ENCODE measurements at regions not wholly inside any gene's neighbourhood (a gene's known extent, or its start where the extent isn't known, plus 50 kb on each side); places are given as distances from the start of the nearest gene placed in this dataset.

DNA sequence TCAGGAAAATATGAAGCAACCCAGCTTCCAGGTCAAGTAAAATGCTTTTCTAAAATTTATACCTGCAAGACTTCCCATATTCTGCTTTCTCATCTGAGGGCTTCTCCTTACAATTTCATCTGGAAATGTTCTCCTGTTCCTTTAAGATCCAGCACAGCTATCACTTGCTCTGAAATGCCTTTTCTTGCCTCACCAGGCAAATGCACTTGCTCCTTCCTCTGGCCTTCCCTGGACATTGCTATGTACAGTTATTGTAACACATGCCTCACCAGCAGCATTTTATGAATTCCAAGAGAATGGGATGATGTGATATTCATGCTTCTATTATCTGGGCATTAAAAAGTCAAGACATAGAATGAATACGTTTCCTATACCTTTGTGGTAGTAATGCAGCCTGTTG is 842.1 kb upstream of the INTU start:
- H3K9me3 ChIP-seq (ENCODE audit: control insufficient read depth in 4 of 4, low read length in 3 of 4): no peaks in the 10 kb centered on the region
- no peaks in the 10 kb centered on the region for H3K4me1 ChIP-seq (ENCODE audit: control insufficient read depth in 4 of 4, insufficient read depth in 4 of 4, low read length in 3 of 4)
- H3K27me3 ChIP-seq (ENCODE audit: control insufficient read depth in 4 of 4, insufficient read depth in 4 of 4, low read length in 3 of 4): no peaks in the 10 kb centered on the region
- H3K4me3 ChIP-seq (ENCODE audit: low read depth in 1 of 3, low read length in 3 of 3): no peak overlapping the region
- no peak overlapping the region for H3K9ac ChIP-seq (ENCODE audit: low read depth in 1 of 2, low read length in 2 of 2)
- no peak overlapping the region for H3K27ac ChIP-seq (ENCODE audit: low read depth in 1 of 2, low read length in 2 of 2)
- H3K36me3 ChIP-seq (ENCODE audit: control insufficient read depth in 4 of 4, insufficient read depth in 3 of 4, low read depth in 1 of 4, low read length in 3 of 4): no peaks in the 10 kb centered on the region
- 53% methylated on average over 1 of the region's 1 CpG for WGBS
- TF ChIP-seq ZBTB33 (IDR thresholded peaks at IDR 0.05): no peak
- peak; percentile 10 to 24 for TF ChIP-seq RAD21 (IDR thresholded peaks at IDR 0.05)
- DNase-seq (ENCODE audit: low spot score): no peak

GRCh38 chr4:126794363-126794762 is 838.4 kb upstream of the INTU start:
- no peak for DNase-seq (ENCODE audit: low spot score)

More at GRCh38 chr4:126794363-126794762, 838.4 kb upstream of the INTU start:
- Histone ChIP-seq H3K4me3 (ENCODE audit: low read depth in 1 of 3, low read length in 3 of 3) (no peak overlapping the region), H3K27me3 (ENCODE audit: control insufficient read depth in 4 of 4, insufficient read depth in 4 of 4, low read length in 3 of 4) (no peaks in the 10 kb centered on the region), H3K9ac (ENCODE audit: low read depth in 1 of 2, low read length in 2 of 2) (no peak overlapping the region), H3K27ac (ENCODE audit: low read depth in 1 of 2, low read length in 2 of 2) (no peak overlapping the region), H3K36me3 (ENCODE audit: control insufficient read depth in 4 of 4, insufficient read depth in 3 of 4, low read depth in 1 of 4, low read length in 3 of 4) (no peaks in the 10 kb centered on the region), H3K4me1 (ENCODE audit: control insufficient read depth in 4 of 4, insufficient read depth in 4 of 4, low read length in 3 of 4) (no peaks in the 10 kb centered on the region), H3K9me3 (ENCODE audit: control insufficient read depth in 4 of 4, low read length in 3 of 4) (no peaks in the 10 kb centered on the region)
- WGBS: 80% methylated on average over 2 of the region's 2 CpGs
- TF ChIP-seq SP1 (IDR thresholded peaks at IDR 0.05) (no peak), RAD21 (IDR thresholded peaks at IDR 0.05) (no peak), TAF1 (conservative IDR thresholded peaks at IDR 0.05) (no peak), MAX (IDR thresholded peaks at IDR 0.05) (no peak), EGR1 (IDR thresholded peaks at IDR 0.05; ENCODE audit: low read depth in 2 of 2) (no peak), FOXA1 (IDR thresholded peaks at IDR 0.05) (no peak), HNF4A (conservative IDR thresholded peaks at IDR 0.05) (no peak), REST (IDR thresholded peaks at IDR 0.05) (no peak), RXRA (IDR thresholded peaks at IDR 0.05) (no peak), ZBTB33 (IDR thresholded peaks at IDR 0.05) (no peak), FOXA2 (IDR thresholded peaks at IDR 0.05) (no peak), YY1 (IDR thresholded peaks at IDR 0.05) (no peak), JUND (IDR thresholded peaks at IDR 0.05) (no peak), NR2F2 (IDR thresholded peaks at IDR 0.05) (no peak), HNF4G (IDR thresholded peaks at IDR 0.05) (no peak), GABPA (IDR thresholded peaks at IDR 0.05 in 1 of 2, conservative IDR thresholded peaks at IDR 0.05 in 1 of 2) (no peak)
- TF ChIP-seq, protein P1, sequence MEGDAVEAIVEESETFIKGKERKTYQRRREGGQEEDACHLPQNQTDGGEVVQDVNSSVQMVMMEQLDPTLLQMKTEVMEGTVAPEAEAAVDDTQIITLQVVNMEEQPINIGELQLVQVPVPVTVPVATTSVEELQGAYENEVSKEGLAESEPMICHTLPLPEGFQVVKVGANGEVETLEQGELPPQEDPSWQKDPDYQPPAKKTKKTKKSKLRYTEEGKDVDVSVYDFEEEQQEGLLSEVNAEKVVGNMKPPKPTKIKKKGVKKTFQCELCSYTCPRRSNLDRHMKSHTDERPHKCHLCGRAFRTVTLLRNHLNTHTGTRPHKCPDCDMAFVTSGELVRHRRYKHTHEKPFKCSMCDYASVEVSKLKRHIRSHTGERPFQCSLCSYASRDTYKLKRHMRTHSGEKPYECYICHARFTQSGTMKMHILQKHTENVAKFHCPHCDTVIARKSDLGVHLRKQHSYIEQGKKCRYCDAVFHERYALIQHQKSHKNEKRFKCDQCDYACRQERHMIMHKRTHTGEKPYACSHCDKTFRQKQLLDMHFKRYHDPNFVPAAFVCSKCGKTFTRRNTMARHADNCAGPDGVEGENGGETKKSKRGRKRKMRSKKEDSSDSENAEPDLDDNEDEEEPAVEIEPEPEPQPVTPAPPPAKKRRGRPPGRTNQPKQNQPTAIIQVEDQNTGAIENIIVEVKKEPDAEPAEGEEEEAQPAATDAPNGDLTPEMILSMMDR (IDR thresholded peaks at IDR 0.05; ENCODE audit: low read depth, low read length, missing input control): no peak
- TF ChIP-seq, protein P2, sequence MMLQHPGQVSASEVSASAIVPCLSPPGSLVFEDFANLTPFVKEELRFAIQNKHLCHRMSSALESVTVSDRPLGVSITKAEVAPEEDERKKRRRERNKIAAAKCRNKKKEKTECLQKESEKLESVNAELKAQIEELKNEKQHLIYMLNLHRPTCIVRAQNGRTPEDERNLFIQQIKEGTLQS (IDR thresholded peaks at IDR 0.05): no peak
